ENCODE measurements at regions not wholly inside any gene's neighbourhood (a gene's known extent, or its start where the extent isn't known, plus 50 kb on each side); places are given as distances from the start of the nearest gene placed in this dataset.

- TF ChIP-seq, protein P1, sequence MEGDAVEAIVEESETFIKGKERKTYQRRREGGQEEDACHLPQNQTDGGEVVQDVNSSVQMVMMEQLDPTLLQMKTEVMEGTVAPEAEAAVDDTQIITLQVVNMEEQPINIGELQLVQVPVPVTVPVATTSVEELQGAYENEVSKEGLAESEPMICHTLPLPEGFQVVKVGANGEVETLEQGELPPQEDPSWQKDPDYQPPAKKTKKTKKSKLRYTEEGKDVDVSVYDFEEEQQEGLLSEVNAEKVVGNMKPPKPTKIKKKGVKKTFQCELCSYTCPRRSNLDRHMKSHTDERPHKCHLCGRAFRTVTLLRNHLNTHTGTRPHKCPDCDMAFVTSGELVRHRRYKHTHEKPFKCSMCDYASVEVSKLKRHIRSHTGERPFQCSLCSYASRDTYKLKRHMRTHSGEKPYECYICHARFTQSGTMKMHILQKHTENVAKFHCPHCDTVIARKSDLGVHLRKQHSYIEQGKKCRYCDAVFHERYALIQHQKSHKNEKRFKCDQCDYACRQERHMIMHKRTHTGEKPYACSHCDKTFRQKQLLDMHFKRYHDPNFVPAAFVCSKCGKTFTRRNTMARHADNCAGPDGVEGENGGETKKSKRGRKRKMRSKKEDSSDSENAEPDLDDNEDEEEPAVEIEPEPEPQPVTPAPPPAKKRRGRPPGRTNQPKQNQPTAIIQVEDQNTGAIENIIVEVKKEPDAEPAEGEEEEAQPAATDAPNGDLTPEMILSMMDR (IDR thresholded peaks at IDR 0.05) = no peak
- TF ChIP-seq POLR2A (IDR thresholded peaks at IDR 0.05) (no peak), EP300 (IDR thresholded peaks at IDR 0.05) (no peak)
These were observed 958.4 kb downstream of the SLC6A15 start for GRCh38 chr12:83954071-83954789.
